HCT116 (cell line): ENCODE measurements at regions not wholly inside any gene's neighbourhood (a gene's known extent, or its start where the extent isn't known, plus 50 kb on each side); places are given as distances from the start of the nearest gene placed in this dataset.

Source experiments
- ATAC-seq: fragments of 200-7000 bp; cut with Tn5 transposase; 2 replicates; pipeline ENCODE4 v1.9.1; 2020; ENCODE audit warnings: mild to moderate bottlenecking, moderate library complexity
- BruUV-seq: library from RNA; stranded (reverse); fragments of 400-500 nt; replicated peaks from 2 replicates; lab custom pipeline; 2021; lab: Mats Ljungman, UMichigan
- CTCF ChIA-PET: fragments of 300-600 bp; sonication (Branson Sonifier 250); formaldehyde crosslinking; loops from one replicate; lab custom pipeline; 2021; ENCODE audit warnings: antibody characterized with exemption; lab: Charles Lee
- POLR2A ChIA-PET: fragments of 300-600, 350-600 bp; sonication (Branson Sonifier 250); formaldehyde crosslinking; loops from one replicate; lab custom pipeline; 2021; ENCODE audit warnings: antibody characterized with exemption; lab: Charles Lee
- RAD21 ChIA-PET, 2 experiments: fragments of 300-600 bp; sonication (Branson Sonifier 250); formaldehyde crosslinking; loops; one replicate each; lab custom pipeline; 2023; ENCODE audit warnings: low total read pairs in 2 of 2; ENCODE audit not compliant: uncharacterized antibody in 2 of 2, unreplicated experiment in 2 of 2, low non-redundant PET in 1 of 2; lab: Charles Lee
- DNase-seq: peaks from one replicate; pipeline ENCODE4 v3.0.0-alpha.2; 2010; ENCODE audit warnings: low read depth, low spot score
- H2AFZ ChIP-seq: fragments of 200-600 bp; shearing (Covaris generic), sonication (generic); 2 replicates; pipeline ENCODE4 v1.6.1; 2017; ENCODE audit warnings: low read depth, mixed run types, mixed read lengths, antibody characterized with exemption, low read length; ENCODE audit not compliant: poor library complexity, severe bottlenecking
- H3K27ac ChIP-seq: 2 replicates; pipeline ENCODE4 v1.5.1; 2012; ENCODE audit warnings: low read depth, low read length
- H3K27me3 ChIP-seq: fragments of 200-600 bp; sonication (generic); 2 replicates; pipeline ENCODE4 v1.6.1; 2016; ENCODE audit warnings: mixed run types, low read length, mixed read lengths; ENCODE audit not compliant: insufficient read depth
- H3K36me3 ChIP-seq, 2 experiments: fragments of 200-500 bp in 1 of 2; fragments of 200-600 bp in 1 of 2; sonication (Bioruptor generic) in 1 of 2; sonication (generic) in 1 of 2; 2 replicates each; pipeline versions ENCODE4 v1.5.1 to v1.6.1; 2014 to 2016; ENCODE audit warnings: low read length in 2 of 2, inconsistent platforms in 1 of 2, mixed read lengths in 1 of 2, mixed run types in 1 of 2; ENCODE audit not compliant: insufficient read depth in 2 of 2, control insufficient read depth in 1 of 2
- H3K4me1 ChIP-seq, 2 experiments: fragments of 200-600 bp in 1 of 2; sonication (generic) in 1 of 2; 2 replicates each; pipeline versions ENCODE4 v1.5.1 to v1.6.1; 2012 to 2017; ENCODE audit warnings: low read length in 2 of 2, inconsistent platforms in 1 of 2, mild to moderate bottlenecking in 1 of 2, mixed read lengths in 1 of 2, mixed run types in 1 of 2, moderate library complexity in 1 of 2; ENCODE audit not compliant: insufficient read depth in 2 of 2, control insufficient read depth in 1 of 2
- H3K4me2 ChIP-seq: fragments of 200-600 bp; sonication (generic); 2 replicates; pipeline ENCODE4 v1.6.1; 2017; ENCODE audit warnings: mixed run types, low read length, mixed read lengths
- H3K4me3 ChIP-seq, 2 experiments: fragments of 200-600 bp in 1 of 2; sonication (generic) in 1 of 2; replicated peaks in 1 of 2; 2 replicates each; pipeline ENCODE4 v1.5.1; 2011 to 2016; ENCODE audit warnings: low read length in 2 of 2, control low read depth in 1 of 2, low read depth in 1 of 2, mild to moderate bottlenecking in 1 of 2, mixed read lengths in 1 of 2, mixed run types in 1 of 2
- H3K79me2 ChIP-seq: fragments of 200-600 bp; sonication (generic); 2 replicates; pipeline ENCODE4 v1.6.1; 2017; ENCODE audit warnings: mild to moderate bottlenecking, mixed run types, low read length, moderate library complexity, mixed read lengths; ENCODE audit not compliant: insufficient read depth
- H3K9ac ChIP-seq: fragments of 200-600 bp; sonication (generic); 2 replicates; pipeline ENCODE4 v1.6.1; 2016; ENCODE audit warnings: low read length, mixed read lengths
- H3K9me2 ChIP-seq: fragments of 200-600 bp; sonication (generic), shearing (Covaris generic); 2 replicates; pipeline ENCODE4 v1.6.1; 2017; ENCODE audit warnings: mixed run types, mild to moderate bottlenecking, moderate library complexity; ENCODE audit not compliant: insufficient read depth
- H3K9me3 ChIP-seq, 2 experiments: fragments of 200-500 bp in 1 of 2; fragments of 200-600 bp in 1 of 2; sonication (Bioruptor generic) in 1 of 2; sonication (generic) in 1 of 2; 2 replicates each; pipeline ENCODE4 v1.6.1; 2014 to 2017; ENCODE audit warnings: low read length in 2 of 2, mixed read lengths in 2 of 2, inconsistent platforms in 1 of 2, low read depth in 1 of 2, mild to moderate bottlenecking in 1 of 2, mixed run types in 1 of 2, moderate library complexity in 1 of 2; ENCODE audit not compliant: control insufficient read depth in 1 of 2, insufficient read depth in 1 of 2
- H4K20me1 ChIP-seq: fragments of 200-600 bp; sonication (generic), shearing (Covaris generic); 2 replicates; pipeline ENCODE4 v1.6.1; 2017; ENCODE audit warnings: mixed run types, mild to moderate bottlenecking, moderate library complexity; ENCODE audit not compliant: insufficient read depth
- EZH2 ChIP-seq: fragments of 200-600 bp; sonication (generic); IDR thresholded peaks from 2 replicates; pipeline ENCODE4 v1.6.1; 2017; ENCODE audit warnings: antibody characterized with exemption, mixed run types
- RAD21 ChIP-seq: IDR thresholded peaks from 2 replicates; pipeline ENCODE4 v1.6.1; 2012; ENCODE audit warnings: low read depth, mild to moderate bottlenecking
- ZFX ChIP-seq: fragments of 450-650 bp; IDR thresholded peaks from 2 replicates; pipeline ENCODE4 v1.6.1; 2017
- intact Hi-C: fragments of 100-400 bp; cut with micrococcal nuclease; formaldehyde crosslinking; loops from 2 replicates; pipeline ENCODE4 v1.10.0; 2022
- TF ChIP-seq, protein P1 (sequence below): IDR thresholded peaks from 2 replicates; pipeline ENCODE4 v1.6.1; 2011; ENCODE audit warnings: mild to moderate bottlenecking, low read length, moderate library complexity; ENCODE audit not compliant: insufficient replicate concordance; ENCODE audit errors: extremely low read depth

- no peak for TF ChIP-seq ZFX
- TF ChIP-seq, protein P1, sequence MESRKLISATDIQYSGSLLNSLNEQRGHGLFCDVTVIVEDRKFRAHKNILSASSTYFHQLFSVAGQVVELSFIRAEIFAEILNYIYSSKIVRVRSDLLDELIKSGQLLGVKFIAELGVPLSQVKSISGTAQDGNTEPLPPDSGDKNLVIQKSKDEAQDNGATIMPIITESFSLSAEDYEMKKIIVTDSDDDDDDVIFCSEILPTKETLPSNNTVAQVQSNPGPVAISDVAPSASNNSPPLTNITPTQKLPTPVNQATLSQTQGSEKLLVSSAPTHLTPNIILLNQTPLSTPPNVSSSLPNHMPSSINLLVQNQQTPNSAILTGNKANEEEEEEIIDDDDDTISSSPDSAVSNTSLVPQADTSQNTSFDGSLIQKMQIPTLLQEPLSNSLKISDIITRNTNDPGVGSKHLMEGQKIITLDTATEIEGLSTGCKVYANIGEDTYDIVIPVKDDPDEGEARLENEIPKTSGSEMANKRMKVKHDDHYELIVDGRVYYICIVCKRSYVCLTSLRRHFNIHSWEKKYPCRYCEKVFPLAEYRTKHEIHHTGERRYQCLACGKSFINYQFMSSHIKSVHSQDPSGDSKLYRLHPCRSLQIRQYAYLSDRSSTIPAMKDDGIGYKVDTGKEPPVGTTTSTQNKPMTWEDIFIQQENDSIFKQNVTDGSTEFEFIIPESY, result no peak
- TF ChIP-seq, all 23 proteins: peak for 0
Measured at GRCh38 chr7:16095171-16095950, 326.0 kb downstream of the CRPPA start (continued).

DNA sequence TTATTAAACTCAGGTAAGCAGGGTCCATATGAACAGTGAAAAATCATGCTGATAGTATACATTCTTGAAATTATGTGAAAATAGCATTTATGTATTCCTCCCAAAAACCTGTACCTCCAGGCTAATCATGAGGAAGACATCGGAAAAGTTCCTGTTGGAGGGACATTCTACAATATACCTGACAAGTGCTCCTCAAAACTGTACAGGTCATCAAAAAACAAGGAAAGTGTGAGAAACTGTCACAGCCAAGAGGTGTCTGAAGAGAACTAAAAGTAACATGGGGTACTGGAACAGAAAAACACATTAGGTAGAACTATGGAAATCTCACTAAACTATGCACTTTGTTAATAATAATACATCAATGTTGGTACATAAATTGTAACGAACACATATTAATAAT lies 326.7 kb downstream of the CRPPA start:
- DNase-seq (no peak), ATAC-seq (no peak)
- Histone ChIP-seq H3K27me3 (no peaks in the 10 kb centered on the region), H3K79me2 (no peaks in the 10 kb centered on the region), H3K4me1 (peaks cover 7 to 10% of the 10 kb centered on the region in 2 experiments; a peak in 3 of 4 replicates)
- TF ChIP-seq RAD21 (no peak), EZH2 (no peak)
- TF ChIP-seq, all 23 proteins: peak for 0
- H3K27ac ChIP-seq, result no peak overlapping the region
- H4K20me1 ChIP-seq, result no peaks in the 10 kb centered on the region
- H3K9me3 ChIP-seq, result no peaks in the 10 kb centered on the region
- no peaks in the 10 kb centered on the region for H3K9me2 ChIP-seq
- ChIA-PET RAD21 (no interaction called here), CTCF (interaction anchor here (1.3 kb wide), 1 partner anchor 17 kb away, joined by 6 read pairs; no protein-coding TSS in a partner anchor), POLR2A (no interaction called here)
- H3K9ac ChIP-seq, result no peak overlapping the region
- BruUV-seq, result no TSS peak
- no peak overlapping the region for H2AFZ ChIP-seq
- intact Hi-C loops, result no loop called here
- H3K4me2 ChIP-seq, result no peak overlapping the region
- H3K4me3 ChIP-seq, result no peak overlapping the region
- H3K36me3 ChIP-seq, result no peaks in the 10 kb centered on the region
